ENCODE measurements at regions not wholly inside any gene's neighbourhood (a gene's known extent, or its start where the extent isn't known, plus 50 kb on each side); places are given as distances from the start of the nearest gene placed in this dataset.

DNA sequence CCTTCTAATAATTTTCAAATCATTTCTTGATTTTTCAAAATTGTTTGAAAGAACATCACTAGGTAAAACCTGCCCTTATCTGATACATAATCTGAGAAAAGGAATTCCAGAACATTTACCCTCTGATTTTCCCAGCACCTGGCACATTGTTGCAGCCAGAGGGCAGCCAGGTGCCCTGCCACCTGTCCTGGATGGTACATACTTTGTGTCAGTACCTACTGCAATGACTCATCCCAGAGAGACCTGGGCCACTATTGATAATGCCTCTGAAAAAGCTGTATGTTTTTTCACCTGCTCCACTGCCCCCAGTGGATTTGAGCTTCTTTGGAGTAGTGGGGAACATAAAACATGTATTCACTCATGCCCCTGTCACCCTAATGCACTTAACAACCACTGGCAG is 648.9 kb upstream of the GBE1 start:
- TF ChIP-seq, protein P1, sequence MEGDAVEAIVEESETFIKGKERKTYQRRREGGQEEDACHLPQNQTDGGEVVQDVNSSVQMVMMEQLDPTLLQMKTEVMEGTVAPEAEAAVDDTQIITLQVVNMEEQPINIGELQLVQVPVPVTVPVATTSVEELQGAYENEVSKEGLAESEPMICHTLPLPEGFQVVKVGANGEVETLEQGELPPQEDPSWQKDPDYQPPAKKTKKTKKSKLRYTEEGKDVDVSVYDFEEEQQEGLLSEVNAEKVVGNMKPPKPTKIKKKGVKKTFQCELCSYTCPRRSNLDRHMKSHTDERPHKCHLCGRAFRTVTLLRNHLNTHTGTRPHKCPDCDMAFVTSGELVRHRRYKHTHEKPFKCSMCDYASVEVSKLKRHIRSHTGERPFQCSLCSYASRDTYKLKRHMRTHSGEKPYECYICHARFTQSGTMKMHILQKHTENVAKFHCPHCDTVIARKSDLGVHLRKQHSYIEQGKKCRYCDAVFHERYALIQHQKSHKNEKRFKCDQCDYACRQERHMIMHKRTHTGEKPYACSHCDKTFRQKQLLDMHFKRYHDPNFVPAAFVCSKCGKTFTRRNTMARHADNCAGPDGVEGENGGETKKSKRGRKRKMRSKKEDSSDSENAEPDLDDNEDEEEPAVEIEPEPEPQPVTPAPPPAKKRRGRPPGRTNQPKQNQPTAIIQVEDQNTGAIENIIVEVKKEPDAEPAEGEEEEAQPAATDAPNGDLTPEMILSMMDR (IDR thresholded peaks at IDR 0.05 in 4 of 5, conservative IDR thresholded peaks at IDR 0.05 in 1 of 5) = no peak
- TF ChIP-seq POLR2A (IDR thresholded peaks at IDR 0.05) = no peak
